Tibial nerve (tissue), 4 donors: ENCODE measurements at regions not wholly inside any gene's neighbourhood (a gene's known extent, or its start where the extent isn't known, plus 50 kb on each side); places are given as distances from the start of the nearest gene placed in this dataset.

Experiments used
- DNase-seq, 2 donors: peaks; one replicate each; pipeline ENCODE4 v3.0.0-alpha.2; 2019; ENCODE audit warnings: low spot score in 2 of 2
- H3K27ac ChIP-seq, 4 donors: fragments of 200-600 bp; sonication (generic) in 3 of 4; one replicate each; pipeline ENCODE4 v1.5.1; 2017 to 2019; ENCODE audit warnings: mild to moderate bottlenecking in 1 of 4
- H3K27me3 ChIP-seq, 2 donors: fragments of 200-600 bp; sonication (generic) in 1 of 2; one replicate each; pipeline versions ENCODE4 v1.5.1 to v1.6.0; 2017 to 2019
- H3K36me3 ChIP-seq, 3 donors: fragments of 200-600 bp; sonication (generic); one replicate each; pipeline ENCODE4 v1.5.1; 2018 to 2019
- H3K4me1 ChIP-seq, 4 donors: fragments of 200-600 bp; sonication (generic) in 3 of 4; one replicate each; pipeline ENCODE4 v1.5.1; 2017 to 2019
- H3K4me3 ChIP-seq, 4 donors: fragments of 200-600 bp; sonication (generic) in 3 of 4; one replicate each; pipeline ENCODE4 v1.5.1; 2017 to 2019; ENCODE audit warnings: mild to moderate bottlenecking in 1 of 4, moderate library complexity in 1 of 4
- H3K9me3 ChIP-seq, 4 donors: fragments of 200-600 bp; sonication (generic) in 3 of 4; one replicate each; pipeline ENCODE4 v1.5.1; 2017 to 2019
- CTCF ChIP-seq, 5 experiments: fragments of 200-600 bp in 3 of 5; fragments of 450-650 bp in 2 of 5; sonication (generic) in 3 of 5; IDR thresholded peaks; one replicate each; pipeline ENCODE4 v1.5.1; 2016 to 2019; ENCODE audit warnings: antibody characterized with exemption in 5 of 5, mild to moderate bottlenecking in 3 of 5, moderate library complexity in 2 of 5
- EP300 ChIP-seq, 2 donors: sonication (generic); formaldehyde crosslinking; IDR thresholded peaks; one replicate each; pipeline ENCODE4 v1.6.1; 2017; ENCODE audit warnings: antibody characterized with exemption in 2 of 2, mild to moderate bottlenecking in 1 of 2
- POLR2A ChIP-seq, 2 donors: fragments of 450-650 bp; IDR thresholded peaks; one replicate each; pipeline ENCODE4 v1.6.1; 2017; ENCODE audit warnings: antibody characterized with exemption in 2 of 2, mild to moderate bottlenecking in 2 of 2, moderate library complexity in 2 of 2
- WGBS, 2 donors: methylation state at CpG; one replicate each; pipeline ENCODE4 v1.1.5; 2018; 5-methylcytosine and 5-hydroxymethylcytosine counted together

GRCh38 chr6:141326426-141326825, 806.3 kb upstream of the GJE1 start:
- no peaks in the 10 kb centered on the region for H3K27me3 ChIP-seq
- peak in 1 of 2 donors; percentile 85 for TF ChIP-seq EP300 (IDR thresholded peaks at IDR 0.05)
- no peak for TF ChIP-seq POLR2A (IDR thresholded peaks at IDR 0.05)
- H3K27ac ChIP-seq, result peak overlapping the region in 3 of 4 donors; percentile 23 to 82 (median 79)
- peak in 1 of 2 donors; percentile 54 for DNase-seq
- H3K4me1 ChIP-seq, result peaks cover 0 to 11% (median 0%) of the 10 kb centered on the region in 4 donors
- H3K36me3 ChIP-seq, result no peaks in the 10 kb centered on the region
- WGBS, 2 donors, result 25 to 30% methylated on average over 5 of the region's 5 CpGs
- peak overlapping the region in 2 of 4 donors; percentile 4 to 41 for H3K4me3 ChIP-seq
- H3K9me3 ChIP-seq, result no peaks in the 10 kb centered on the region

- Histone ChIP-seq H3K27me3 (no peaks in the 10 kb centered on the region), H3K4me3 (no peak overlapping the region), H3K9me3 (peaks cover 0 to 12% (median 0%) of the 10 kb centered on the region in 4 donors), H3K4me1 (peaks cover 0 to 11% (median 0%) of the 10 kb centered on the region in 4 donors), H3K27ac (peak overlapping the region in 2 of 4 donors; percentile 38 to 70), H3K36me3 (no peaks in the 10 kb centered on the region)
- DNase-seq, result no peak
- TF ChIP-seq POLR2A (IDR thresholded peaks at IDR 0.05) (no peak), CTCF (IDR thresholded peaks at IDR 0.05) (no peak), EP300 (IDR thresholded peaks at IDR 0.05) (no peak)
- 65 to 67% methylated on average over 5 of the region's 5 CpGs for WGBS, 2 donors
These were observed 811.0 kb upstream of the GJE1 start for GRCh38 chr6:141321493-141322347.

- peaks cover 0 to 14% (median 4%) of the 10 kb centered on the region in 4 donors for H3K4me1 ChIP-seq
- peaks cover 0 to 12% (median 0%) of the 10 kb centered on the region in 4 donors for H3K9me3 ChIP-seq
- H3K4me3 ChIP-seq, result no peak overlapping the region
- WGBS, 2 donors, result 88 to 95% methylated on average over 5 of the region's 5 CpGs
- no peak for DNase-seq
- H3K36me3 ChIP-seq, result no peaks in the 10 kb centered on the region
- TF ChIP-seq EP300 (IDR thresholded peaks at IDR 0.05) (no peak), CTCF (IDR thresholded peaks at IDR 0.05) (no peak), POLR2A (IDR thresholded peaks at IDR 0.05) (no peak)
- no peaks in the 10 kb centered on the region for H3K27me3 ChIP-seq
- H3K27ac ChIP-seq, result no peak overlapping the region
These were observed 816.5 kb upstream of the GJE1 start for GRCh38 chr6:141316236-141316635.

- TF ChIP-seq CTCF (IDR thresholded peaks at IDR 0.05) (no peak), EP300 (IDR thresholded peaks at IDR 0.05) (peak in 1 of 2 donors; percentile 14), POLR2A (IDR thresholded peaks at IDR 0.05) (no peak)
- Histone ChIP-seq H3K4me3 (no peak overlapping the region), H3K36me3 (no peaks in the 10 kb centered on the region), H3K9me3 (peaks cover 0 to 12% (median 0%) of the 10 kb centered on the region in 4 donors), H3K27ac (peak overlapping the region in 3 of 4 donors; percentile 52 to 84 (median 60)), H3K4me1 (peaks cover 0 to 14% (median 4%) of the 10 kb centered on the region in 4 donors), H3K27me3 (no peaks in the 10 kb centered on the region)
- DNase-seq, result no peak
- WGBS, 2 donors, result 28 to 42% methylated on average over 1 of the region's 1 CpG
These were observed 818.7 kb upstream of the GJE1 start for GRCh38 chr6:141313986-141314385.

- peaks cover 0 to 14% (median 4%) of the 10 kb centered on the region in 4 donors for H3K4me1 ChIP-seq
- no peak overlapping the region for H3K27ac ChIP-seq
- no peaks in the 10 kb centered on the region for H3K27me3 ChIP-seq
- TF ChIP-seq CTCF (IDR thresholded peaks at IDR 0.05), result no peak
- TF ChIP-seq POLR2A (IDR thresholded peaks at IDR 0.05), result no peak
- no peak for TF ChIP-seq EP300 (IDR thresholded peaks at IDR 0.05)
- H3K36me3 ChIP-seq, result no peaks in the 10 kb centered on the region
- no peaks in the 10 kb centered on the region for H3K9me3 ChIP-seq
- no peak for DNase-seq
- H3K4me3 ChIP-seq, result no peak overlapping the region
These were observed 823.4 kb upstream of the GJE1 start for GRCh38 chr6:141309295-141309694.
